ENCODE measurements at regions not wholly inside any gene's neighbourhood (a gene's known extent, or its start where the extent isn't known, plus 50 kb on each side); places are given as distances from the start of the nearest gene placed in this dataset.

DNA sequence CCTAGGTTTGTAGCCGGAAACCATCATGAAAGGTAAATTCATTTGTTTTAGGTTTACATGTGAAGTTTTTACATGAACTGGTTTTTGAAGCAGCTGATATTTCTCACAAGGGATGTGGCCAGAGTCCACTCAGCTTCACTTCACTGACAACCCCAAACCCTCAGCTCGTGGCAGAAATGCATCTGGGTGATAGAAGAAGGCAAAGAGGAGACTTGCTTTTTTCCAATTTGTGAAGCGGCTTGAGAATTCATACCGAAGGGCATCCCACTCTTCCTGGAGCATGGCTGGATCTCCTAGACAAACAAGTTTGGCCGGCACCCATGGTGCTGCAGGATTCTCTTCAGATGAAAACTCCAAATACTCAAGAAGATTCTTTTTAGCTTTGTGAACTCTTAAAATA is 392.8 kb upstream of the CNR1 start:
- H3K27ac ChIP-seq, result no peak overlapping the region
- no peak for TF ChIP-seq CTCF (conservative IDR thresholded peaks at IDR 0.05)

- no peak for TF ChIP-seq CTCF (conservative IDR thresholded peaks at IDR 0.05)
- no peak overlapping the region for H3K27ac ChIP-seq
These were observed 390.5 kb upstream of the CNR1 start for GRCh38 chr6:88556663-88557062.

DNA sequence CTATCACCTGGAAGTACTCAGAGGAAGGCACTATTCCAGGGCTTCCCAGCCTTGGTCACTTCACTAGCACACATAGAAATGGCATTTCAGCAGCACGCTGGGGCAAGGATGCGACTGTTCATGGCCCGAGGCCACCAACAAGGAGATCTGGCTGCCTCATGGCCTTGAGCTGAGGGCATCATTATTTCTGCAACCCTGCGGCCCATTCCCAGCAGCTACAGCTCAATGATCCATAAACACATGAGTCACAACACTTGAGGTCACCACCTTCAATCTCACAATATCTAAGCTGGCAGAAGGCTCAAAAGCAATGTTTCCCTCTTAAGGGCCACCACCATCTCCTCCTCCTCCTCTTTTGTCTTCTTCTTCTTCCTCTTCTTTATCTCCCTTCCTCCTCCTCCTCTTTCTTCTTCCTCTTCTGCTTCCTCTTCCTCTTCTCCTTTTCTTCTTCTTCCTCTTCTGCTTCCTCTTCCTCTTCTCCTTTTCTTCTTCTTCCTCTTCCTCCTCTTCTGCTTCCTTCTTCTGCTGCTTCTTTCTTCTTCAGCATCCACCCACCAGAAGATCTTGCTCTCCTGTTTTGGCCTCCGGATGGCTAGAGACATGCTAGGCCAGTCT is 382.9 kb upstream of the CNR1 start:
- TF ChIP-seq CTCF (conservative IDR thresholded peaks at IDR 0.05), result no peak
- no peak overlapping the region for H3K27ac ChIP-seq

DNA sequence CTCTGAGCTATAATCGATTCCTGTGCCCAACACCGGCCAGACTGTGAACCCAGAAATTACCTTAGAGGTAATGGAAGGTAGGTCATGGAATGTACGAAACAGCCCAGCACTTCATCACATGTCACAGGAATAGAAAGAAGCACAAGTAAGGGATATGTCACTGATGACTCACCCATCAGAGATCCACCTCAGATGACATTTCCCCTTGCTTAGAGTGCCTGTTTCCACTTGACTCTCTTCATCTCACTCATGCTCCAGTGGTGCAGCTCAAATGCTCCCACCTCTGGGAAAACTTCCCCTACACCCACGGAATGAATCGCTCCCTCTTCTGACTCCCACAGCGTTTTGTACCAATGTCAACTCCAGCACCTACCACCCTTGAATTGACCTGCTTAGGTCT is 381.6 kb upstream of the CNR1 start:
- H3K27ac ChIP-seq, result no peak overlapping the region
- TF ChIP-seq CTCF (conservative IDR thresholded peaks at IDR 0.05), result no peak

DNA sequence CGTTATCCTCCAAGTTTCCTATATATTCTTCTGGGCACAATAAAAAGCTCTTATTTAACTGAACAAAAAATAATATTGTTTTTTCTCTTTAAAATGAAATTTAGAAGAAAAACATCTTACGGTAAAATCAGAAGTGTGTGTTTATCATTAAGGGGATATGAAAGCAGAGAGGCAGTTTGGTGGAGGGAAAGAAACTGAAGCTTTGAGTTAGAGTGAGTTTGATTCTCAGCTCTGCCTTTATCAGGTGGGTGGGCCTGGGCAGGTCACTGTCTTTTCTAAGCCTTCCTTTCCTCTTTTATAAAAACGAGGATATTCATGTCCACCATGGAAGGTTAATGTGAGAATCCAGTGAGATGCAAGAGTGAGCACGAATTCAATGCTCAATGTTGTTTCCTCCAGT is 379.8 kb upstream of the CNR1 start:
- no peak for TF ChIP-seq CTCF (conservative IDR thresholded peaks at IDR 0.05)
- no peak overlapping the region for H3K27ac ChIP-seq

GRCh38 chr6:88544986-88545612 is 379.0 kb upstream of the CNR1 start:
- H3K27ac ChIP-seq, result no peak overlapping the region
- no peak for TF ChIP-seq CTCF (conservative IDR thresholded peaks at IDR 0.05)

DNA sequence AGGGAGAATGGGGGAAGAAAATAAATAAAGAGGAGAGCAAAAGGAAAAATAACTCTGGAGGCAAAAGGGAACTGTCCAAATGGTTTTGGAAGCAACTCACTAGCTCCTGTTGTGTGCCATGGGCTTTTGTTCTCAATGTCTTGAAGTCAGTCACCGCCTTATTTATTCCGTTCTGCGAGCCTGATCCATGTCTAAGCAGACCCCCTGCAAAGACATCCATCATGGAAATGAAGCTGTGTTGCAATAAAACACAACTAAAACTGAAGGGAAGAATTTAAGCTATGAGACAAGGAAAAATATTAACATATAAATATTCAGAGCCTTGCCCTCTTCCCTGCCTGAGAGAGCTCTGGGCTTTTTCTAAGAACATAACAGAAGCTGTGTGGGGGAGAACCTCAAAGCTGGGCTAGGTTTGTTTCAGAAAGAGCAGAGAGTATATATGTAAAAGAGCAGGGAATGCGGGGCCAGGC is 373.2 kb upstream of the CNR1 start:
- H3K27ac ChIP-seq, result no peak overlapping the region
- TF ChIP-seq CTCF (conservative IDR thresholded peaks at IDR 0.05), result no peak

All from VCaP (cell line).